ENCODE measurements at regions not wholly inside any gene's neighbourhood (a gene's known extent, or its start where the extent isn't known, plus 50 kb on each side); places are given as distances from the start of the nearest gene placed in this dataset.

- DNase-seq, result no peak
Measured at GRCh38 chr2:120869036-120869729, 133.5 kb downstream of the GLI2 start.

GRCh38 chr2:120869730-120870466, 134.2 kb downstream of the GLI2 start:
- no peak for DNase-seq

- no peak for DNase-seq
Measured at GRCh38 chr2:120870467-120870788, 134.8 kb downstream of the GLI2 start.

DNA sequence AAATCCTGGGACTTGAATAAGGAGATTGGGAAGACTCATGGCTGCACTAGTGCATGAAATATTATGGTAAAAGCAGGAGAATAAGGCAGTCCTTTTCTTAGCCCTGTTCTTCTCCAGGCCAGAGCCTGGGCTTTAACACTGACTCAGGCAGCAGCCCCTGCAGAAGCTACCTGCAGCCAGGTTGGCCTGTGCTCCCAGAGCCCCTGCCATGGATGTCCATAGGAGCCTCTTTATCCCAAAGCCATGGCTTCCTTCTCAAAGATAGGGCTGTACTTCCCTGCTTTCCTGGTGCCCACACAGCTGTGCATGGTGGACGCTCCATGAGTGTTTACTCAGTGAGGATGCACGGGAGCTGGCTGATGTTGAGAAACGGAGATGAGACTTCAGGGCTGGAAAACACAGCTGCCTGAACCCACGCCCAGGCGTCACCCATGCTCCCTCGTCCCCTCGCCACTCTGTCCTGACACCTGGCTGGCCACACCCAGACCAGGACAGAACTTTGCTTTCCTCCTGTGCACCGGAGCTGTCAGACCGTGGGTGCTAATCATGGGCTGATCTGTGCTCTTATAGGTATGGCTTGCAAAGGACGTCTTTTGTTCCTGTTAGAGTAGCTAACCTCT, 135.5 kb downstream of the GLI2 start:
- no peak for DNase-seq

DNA sequence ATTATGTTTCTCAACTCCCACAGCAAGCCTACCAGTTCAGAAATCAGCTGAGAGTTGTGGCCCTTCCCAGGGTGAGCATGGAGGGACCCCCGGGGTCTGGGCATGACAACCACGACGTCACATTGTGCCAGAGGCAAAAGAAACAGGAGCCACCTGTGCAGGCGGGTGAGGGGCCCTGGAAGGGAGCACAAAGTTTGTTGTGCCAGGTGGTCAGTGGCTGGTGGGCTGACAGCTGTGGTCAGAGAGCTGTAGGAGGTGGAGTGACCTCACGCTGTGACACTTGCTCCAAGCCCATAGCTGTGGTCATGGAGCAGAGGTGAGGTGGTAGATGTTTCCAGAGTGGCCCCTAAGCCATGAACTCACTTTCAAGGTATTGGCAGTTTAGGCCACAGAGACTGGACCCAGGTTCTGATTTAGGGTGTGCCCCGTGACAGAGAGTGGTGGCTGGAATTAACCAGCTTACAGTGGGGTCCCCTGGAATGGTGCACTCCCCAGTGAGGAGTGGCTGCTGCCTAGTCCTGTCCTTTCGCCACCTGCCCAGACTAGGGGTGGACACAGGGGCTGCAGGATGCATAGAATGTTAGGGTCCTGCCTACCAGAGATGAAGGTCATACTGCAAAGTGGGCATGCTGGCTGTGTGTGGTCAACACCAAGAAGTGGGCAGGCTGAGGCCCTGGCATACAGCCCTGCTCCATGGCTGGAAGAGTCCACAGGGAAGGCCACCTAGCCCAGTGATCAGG, 136.4 kb downstream of the GLI2 start:
- DNase-seq, result no peak

GRCh38 chr2:120873958-120874887, 138.6 kb downstream of the GLI2 start:
- DNase-seq, result no peak

DNA sequence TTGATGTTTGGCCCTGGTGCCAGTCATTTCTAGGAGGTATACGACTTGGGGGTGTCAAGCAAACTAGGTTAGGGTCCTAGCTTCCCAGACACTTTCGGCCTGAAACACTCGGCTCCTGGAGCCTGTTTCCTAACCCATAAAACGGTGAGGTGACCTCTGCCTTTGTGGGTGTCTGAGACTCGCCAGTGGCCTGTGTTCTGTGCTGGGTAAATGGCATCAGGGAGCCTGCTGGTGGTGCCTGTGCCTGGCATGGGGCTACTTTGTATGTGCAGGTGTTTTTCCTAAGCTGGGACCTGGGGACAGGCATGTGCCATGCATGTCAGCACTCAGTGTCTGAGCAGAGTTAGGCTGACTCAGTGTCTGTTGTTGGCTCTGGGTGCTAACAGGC, 139.2 kb downstream of the GLI2 start:
- no peak for DNase-seq

- DNase-seq, result no peak
Measured at GRCh38 chr2:120875431-120875830, 139.8 kb downstream of the GLI2 start.

DNA sequence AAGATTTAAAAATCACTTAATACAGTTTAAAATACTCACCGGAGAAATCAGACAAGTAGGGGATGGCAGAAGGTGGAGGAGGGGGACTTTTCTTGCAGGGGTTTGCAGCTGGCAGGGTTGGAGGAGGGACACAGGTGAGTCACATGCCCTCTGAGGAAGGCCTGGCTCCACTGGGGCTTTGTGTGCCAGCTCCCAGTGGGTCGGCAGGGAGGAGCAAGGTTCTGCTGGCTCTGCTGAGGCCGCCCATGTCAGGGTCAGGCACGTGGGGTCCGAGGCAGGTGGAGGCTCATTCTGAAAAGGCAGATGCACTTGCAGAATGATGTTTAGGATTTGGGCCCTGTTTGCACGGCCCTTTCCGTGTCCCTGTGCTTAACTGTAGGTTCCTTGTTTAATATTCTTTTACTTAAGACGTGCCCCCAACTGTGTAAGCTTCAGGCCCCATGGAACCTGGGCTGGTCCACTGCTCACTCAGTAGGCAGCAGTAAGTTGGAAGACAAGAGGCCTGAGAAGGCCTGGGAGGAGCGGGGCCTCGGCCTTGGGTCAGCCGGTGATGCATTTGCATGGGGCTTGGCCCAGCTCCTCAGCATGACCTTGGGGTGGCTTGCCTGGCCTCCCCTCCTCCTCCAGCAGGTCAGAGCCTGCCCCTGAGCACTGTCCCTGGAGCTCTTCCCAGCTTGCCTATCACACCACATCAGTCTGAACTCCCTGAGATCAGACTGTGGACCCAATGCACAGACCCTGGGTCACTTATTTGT, 141.0 kb downstream of the GLI2 start:
- no peak for DNase-seq

DNA sequence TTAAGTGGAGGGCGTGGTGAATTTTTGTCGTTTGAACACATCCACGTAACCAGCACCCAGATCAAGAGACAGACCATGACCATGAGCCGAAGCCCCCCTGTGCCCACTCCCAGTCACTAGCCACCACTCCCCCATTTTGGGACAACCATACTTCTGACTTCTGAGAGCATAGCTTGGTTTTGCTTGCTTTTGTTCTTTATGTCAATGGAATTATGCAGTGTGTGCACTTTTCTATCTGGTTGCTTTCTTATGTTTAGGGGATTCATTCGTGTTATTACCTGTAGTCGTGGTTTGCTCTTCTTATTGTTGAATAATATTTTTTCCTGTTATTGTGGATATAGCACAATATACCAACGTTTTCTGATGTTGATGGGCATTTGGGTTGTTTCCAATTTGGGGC, 141.7 kb downstream of the GLI2 start:
- DNase-seq, result no peak

GRCh38 chr2:120878970-120879369, 143.3 kb downstream of the GLI2 start:
- peak; percentile 46 for DNase-seq

DNA sequence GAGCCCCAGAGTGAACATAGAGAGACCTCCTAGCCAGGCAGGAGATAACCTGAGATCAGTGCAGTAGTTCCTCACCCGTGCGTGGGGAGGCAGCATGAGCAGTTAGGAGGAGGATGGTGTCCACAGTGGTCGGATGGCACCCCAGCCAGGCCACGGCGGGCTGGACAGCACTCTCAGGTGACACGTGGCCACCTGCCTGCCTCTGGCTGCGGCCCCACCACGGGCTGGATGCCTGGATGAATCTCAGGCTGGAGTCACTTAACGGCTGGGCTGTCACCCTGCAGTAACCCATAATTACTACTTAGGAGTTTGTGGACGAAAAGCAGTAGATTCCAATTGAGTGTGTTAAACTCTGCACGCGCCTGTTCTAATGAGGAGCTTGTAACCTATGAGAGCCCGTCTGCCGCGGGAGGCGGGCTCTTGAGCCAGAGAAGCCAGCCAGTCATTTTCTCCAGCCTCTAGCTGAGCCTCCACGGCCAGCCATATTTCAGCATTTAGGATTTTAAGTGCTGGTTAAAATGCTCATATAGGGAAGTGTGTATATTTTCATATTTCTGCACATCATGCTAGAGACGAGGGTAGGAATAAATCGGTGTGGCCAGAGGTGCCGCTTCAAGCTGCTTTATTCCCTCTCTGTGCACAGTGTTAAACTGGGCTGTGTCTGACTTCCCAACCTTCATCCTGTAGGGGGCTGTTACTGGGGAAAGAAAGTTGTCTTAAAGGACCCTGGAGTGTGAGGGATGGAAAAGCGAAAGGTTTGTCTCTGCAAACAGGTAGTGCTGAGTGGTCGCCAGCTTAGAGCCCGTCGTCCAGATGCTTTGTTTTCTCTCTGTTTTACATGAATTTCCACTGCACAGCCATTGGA, 144.0 kb downstream of the GLI2 start:
- peak; percentile 20 for DNase-seq

DNA sequence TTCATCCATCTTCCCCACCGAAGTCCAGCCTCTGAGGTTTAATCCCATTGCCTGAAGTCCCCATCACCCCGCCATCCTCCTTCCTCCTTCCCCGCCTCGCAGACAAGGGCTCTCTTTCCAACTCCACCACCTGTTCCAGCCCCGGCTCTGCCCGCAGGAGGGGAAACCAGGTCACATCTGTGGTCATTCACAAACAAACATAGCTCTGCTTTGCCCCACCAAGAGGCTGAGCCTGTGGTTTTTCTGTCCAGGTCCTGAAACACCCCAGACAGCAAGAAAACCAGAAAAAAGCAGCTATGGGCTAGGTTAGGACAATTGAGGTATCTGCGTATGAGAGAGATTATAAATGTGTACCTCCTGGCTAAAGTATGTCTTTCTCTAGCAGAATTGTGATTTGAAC, 144.7 kb downstream of the GLI2 start:
- DNase-seq, result no peak

DNA sequence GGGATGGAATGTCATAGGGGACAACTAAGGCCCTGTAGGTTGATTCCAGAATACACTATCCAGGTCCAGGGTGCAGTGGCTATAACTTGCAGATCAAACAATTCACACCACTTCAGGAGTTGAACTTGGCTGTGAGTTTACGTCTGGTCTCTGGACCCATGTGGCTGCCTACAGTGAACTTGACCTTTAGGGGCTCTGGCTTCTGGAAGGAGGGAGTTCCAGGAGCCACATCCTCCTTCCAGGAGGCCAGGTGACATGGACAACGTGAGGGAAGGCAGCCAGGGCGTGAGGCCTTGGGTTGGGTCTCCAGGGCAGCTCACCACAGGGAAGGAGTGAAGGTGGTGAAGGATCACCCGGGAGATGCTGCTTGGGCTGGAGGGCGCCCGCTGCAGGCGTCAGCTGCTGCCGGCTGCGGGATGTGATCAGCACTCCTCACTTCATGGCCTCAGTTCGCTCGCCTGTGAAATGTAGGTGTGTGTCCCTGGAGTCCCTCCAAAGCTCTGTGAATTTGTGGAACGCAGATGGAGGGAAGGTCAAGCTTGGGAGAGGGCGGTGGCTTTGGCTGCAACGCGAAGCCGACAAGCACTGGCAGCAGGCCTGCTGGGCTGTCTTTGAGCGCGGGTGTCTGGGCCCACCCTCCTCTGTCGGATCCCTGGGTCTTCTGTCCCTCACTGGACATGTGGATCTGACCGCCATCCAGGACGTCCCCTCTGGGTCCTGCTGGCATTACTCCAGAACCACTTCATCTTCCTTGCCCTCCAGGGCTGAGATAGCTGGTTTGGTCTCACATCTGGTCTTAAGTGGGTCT, 146.5 kb downstream of the GLI2 start:
- no peak for DNase-seq

GRCh38 chr2:120883607-120884440, 148.2 kb downstream of the GLI2 start:
- DNase-seq, result no peak

- no peak for DNase-seq
Measured at GRCh38 chr2:120884472-120885290, 149.0 kb downstream of the GLI2 start.

DNA sequence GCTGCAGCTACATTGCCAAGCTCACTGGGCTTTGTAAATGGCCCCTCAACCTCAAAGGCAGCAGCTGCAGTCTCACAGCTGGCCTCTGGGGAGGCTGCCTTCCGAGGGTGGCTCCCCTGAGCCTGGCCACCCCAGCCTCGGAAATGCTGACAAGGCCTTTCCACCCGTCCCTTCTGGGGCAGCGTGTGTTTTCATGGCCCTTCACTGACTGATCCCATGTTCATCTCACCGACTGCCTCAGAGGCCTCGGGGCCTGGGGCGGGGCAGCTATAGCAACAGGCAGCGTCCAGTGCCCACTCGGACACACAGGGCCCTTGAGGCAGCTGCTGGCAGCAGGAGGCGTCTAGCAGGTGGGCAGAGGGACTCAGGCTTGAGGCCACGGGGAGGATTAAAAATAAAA, 149.7 kb downstream of the GLI2 start:
- no peak for DNase-seq

DNA sequence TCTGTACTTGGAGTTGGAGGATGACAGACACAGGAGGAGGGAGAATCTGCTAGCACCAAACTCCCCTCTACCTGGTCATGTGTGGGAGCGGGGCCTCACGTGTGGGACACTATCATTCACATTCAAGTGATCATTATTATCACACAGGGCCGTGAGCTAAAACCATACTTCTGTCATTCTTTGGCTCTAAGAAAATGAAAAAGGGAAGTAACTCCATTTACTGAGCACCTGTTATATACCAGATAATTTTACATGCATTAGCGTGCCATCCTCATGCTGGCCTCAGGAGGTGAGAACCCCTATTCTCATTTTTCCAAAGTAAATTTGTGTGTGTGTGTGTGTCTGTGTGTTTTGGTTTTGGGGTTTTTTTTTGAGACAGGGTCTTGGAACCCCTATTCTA, 150.1 kb downstream of the GLI2 start:
- no peak for DNase-seq
